ENCODE measurements at regions not wholly inside any gene's neighbourhood (a gene's known extent, or its start where the extent isn't known, plus 50 kb on each side); places are given as distances from the start of the nearest gene placed in this dataset.

DNA sequence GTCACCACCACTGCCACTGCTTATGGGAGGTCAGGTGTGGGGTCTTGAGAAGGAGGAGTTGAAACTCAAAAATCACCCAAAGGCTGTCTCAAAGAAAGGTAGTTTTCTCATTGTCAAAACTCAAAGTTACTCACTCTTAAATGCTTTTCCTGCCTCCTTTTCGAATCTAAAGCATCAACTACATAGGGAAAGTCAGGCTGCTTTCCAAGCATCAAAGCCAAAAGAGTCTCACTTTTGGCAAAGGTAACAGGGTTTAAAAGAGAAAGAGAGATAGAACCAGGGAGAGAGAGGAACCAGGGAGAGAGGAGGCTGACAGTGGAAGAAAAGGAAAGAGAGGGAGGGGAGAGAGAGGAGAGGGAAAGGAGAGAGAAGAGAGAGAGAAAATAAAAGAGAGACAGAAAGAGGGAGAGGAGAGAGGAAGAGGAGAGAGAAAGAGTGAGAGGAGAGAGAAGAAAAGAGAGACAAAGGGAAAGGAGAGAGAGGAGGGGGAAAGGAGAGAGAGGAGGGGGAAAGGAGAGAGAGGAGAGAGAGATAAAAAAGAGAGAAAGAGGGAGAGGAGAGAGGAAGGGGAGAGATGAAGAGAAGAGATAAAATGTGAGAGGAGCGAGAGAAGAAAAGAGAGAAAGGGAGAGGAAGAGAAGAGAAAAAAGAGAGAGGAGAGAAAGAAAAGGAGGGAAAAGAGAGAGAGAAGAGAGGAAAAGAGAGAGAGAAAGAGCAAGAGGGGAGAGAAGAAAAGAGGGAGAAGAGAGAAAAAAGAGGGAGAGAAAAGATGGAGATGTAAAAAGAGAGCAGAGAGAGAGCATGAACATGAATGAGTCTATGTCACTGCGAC lies 262.0 kb upstream of the TSHZ3 start:
- DNase-seq (ENCODE audit: low read depth) = no peak
- no peak overlapping the region for H3K4me3 ChIP-seq (ENCODE audit: low read depth, low read length)
- TF ChIP-seq, protein P1, sequence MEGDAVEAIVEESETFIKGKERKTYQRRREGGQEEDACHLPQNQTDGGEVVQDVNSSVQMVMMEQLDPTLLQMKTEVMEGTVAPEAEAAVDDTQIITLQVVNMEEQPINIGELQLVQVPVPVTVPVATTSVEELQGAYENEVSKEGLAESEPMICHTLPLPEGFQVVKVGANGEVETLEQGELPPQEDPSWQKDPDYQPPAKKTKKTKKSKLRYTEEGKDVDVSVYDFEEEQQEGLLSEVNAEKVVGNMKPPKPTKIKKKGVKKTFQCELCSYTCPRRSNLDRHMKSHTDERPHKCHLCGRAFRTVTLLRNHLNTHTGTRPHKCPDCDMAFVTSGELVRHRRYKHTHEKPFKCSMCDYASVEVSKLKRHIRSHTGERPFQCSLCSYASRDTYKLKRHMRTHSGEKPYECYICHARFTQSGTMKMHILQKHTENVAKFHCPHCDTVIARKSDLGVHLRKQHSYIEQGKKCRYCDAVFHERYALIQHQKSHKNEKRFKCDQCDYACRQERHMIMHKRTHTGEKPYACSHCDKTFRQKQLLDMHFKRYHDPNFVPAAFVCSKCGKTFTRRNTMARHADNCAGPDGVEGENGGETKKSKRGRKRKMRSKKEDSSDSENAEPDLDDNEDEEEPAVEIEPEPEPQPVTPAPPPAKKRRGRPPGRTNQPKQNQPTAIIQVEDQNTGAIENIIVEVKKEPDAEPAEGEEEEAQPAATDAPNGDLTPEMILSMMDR (IDR thresholded peaks at IDR 0.05; ENCODE audit: low read depth, low read length, missing control alignments) = no peak

DNA sequence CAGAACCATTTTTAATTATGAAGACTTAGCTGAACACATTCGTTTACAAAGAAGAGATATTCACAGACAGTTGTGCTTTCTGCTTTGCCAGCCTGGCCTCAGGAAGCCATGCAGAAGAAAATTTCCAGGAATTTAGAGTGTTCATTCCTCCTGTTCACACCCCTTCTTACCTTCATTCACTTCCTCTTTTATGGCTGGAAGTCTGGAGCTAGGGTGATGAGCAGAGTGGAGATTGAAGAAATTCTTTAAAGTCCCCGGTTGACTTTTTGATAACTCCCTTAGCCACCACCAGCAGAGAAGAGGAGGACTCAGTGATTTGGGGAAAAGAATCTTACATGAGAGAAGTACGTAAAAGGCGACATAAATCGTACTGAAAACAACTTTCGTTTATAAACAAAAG lies 263.6 kb upstream of the TSHZ3 start:
- TF ChIP-seq, protein P1 (IDR thresholded peaks at IDR 0.05; ENCODE audit: low read depth, low read length, missing control alignments) = no peak
- no peak for DNase-seq (ENCODE audit: low read depth)
- no peak overlapping the region for H3K4me3 ChIP-seq (ENCODE audit: low read depth, low read length)

DNA sequence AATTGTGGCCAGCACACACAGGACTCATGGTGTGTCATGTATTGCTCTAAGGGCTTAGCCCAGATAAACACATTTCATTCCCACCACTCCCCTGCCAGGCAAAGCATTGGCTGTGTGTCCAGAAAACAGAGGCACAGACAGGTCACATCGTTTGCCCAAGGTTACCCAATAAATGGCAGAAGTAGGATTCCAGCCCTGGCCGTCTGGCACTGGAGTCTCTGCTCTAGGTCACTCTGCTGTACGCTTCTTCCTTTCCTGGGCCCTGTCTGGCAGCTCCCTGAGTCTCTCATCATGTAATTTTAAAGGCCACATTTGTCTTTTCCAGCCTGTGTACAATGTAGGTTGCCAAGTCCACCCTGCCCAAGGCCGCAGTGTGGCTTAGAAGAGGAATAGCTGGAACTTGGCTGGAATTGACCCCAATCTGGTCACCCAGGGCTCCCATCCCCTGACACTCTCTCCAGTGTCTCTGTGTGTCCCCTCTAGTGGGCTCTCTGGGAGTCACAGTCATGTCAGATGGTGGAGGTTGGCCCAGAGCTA lies 264.5 kb upstream of the TSHZ3 start:
- no peak for DNase-seq (ENCODE audit: low read depth)
- TF ChIP-seq, protein P1 (IDR thresholded peaks at IDR 0.05; ENCODE audit: low read depth, low read length, missing control alignments) = no peak
- no peak overlapping the region for H3K4me3 ChIP-seq (ENCODE audit: low read depth, low read length)

DNA sequence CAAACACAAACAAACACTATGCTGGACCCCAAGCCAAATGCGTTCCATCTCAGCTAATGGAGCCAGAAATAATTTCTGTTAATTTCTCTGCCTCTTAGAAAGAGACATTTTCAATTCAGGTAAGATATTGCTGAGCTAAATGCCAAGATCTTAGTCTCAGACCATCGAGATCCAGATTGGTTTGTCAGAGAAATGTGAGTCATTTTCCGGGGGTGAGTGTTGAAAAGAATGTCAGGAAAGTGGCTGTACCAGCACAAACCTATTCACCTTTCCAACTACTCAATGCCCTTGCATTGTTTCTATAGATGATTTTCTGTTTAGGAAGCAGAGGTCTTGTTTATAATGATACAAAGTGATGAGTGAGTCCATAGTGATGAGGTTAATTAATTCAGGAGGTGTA lies 266.8 kb upstream of the TSHZ3 start:
- H3K4me3 ChIP-seq (ENCODE audit: low read depth, low read length) = no peak overlapping the region
- no peak for DNase-seq (ENCODE audit: low read depth)
- TF ChIP-seq, protein P1 (IDR thresholded peaks at IDR 0.05; ENCODE audit: low read depth, low read length, missing control alignments) = no peak

DNA sequence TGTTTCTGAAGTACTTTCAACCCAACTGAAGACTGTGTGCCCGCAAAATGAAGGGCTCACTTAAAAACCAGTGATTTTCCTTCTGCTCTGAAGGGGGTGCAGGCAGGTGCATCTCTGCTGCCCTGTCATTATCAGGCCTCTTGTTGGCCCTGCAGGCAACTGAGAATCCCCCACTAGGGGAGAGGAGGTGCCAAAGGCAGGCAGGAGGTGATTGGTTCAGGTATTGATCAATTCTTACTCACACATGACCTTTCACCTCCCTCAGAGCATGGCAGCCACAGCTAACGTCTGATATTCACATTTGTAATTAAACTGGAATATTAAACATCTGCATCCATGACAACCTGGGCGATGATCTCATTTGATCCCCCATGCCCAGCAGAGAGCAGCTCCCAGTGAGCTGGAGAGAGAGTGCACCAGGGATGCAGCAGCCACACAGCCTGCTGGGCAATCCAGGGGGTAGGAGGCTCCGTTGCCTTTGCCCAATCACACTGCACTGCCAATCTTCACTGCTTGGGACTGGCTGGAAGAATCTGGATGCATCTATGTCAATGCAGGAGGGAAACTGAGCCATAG lies 267.9 kb upstream of the TSHZ3 start:
- no peak overlapping the region for H3K4me3 ChIP-seq (ENCODE audit: low read depth, low read length)
- TF ChIP-seq, protein P1 (IDR thresholded peaks at IDR 0.05; ENCODE audit: low read depth, low read length, missing control alignments) = no peak
- DNase-seq (ENCODE audit: low read depth) = no peak

DNA sequence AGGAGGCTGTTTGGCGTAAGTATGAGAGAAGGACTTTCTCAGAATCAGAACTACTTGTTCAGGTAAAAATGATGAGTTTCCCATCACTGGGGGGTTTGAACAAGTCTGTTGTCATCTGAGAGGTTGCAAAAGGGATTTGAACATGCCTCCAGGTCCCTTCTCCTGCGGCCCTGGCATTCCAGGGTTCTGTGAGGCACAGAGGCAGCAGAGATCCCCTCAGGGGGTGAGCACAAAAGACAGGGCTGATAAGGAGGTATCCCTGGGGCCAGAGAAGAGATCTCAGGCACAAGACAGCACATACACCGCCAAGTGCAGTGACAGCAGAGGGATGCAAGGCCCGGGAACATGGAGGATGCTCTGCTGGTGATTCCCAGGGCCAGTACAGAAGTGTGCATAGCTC lies 275.8 kb upstream of the TSHZ3 start:
- no peak for DNase-seq (ENCODE audit: low read depth)
- TF ChIP-seq, protein P1 (IDR thresholded peaks at IDR 0.05; ENCODE audit: low read depth, low read length, missing control alignments) = no peak
- no peak overlapping the region for H3K4me3 ChIP-seq (ENCODE audit: low read depth, low read length)

Measured in GM12864 (cell line).